Dermis microvascular lymphatic vessel endothelial cell (primary cell): ENCODE measurements at regions not wholly inside any gene's neighbourhood (a gene's known extent, or its start where the extent isn't known, plus 50 kb on each side); places are given as distances from the start of the nearest gene placed in this dataset.

Experiments used
- DNase-seq, 2 donors: peaks; one replicate each; pipeline versions ENCODE4 v3.0.0 to v3.0.0-alpha.2; 2010; ENCODE audit warnings: low read depth in 2 of 2

- peak in 1 of 2 donors; percentile 4 for DNase-seq
Observed at GRCh38 chr15:62739082-62739481, 303.5 kb upstream of the TPM1 start.

DNA sequence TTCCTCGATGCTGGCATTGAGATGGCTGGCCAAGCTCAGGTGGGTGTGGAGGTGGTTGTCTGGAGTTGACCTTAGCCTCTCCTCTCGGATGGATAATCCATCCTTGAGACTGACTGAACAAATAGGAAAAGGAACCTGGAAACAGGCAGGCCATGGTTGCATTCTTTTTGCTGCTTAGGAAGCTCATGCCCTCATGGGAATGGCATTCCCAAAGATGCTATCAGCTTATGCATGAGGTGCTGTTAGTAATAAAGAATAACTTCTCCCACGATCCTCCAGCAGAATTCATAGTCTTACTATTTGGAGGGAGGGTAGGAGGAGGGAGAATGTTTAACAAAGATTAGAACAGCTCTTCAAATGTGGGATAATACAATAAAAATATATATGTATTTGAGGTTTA, 303.0 kb upstream of the TPM1 start:
- peak in 1 of 2 donors; percentile 2 for DNase-seq

DNA sequence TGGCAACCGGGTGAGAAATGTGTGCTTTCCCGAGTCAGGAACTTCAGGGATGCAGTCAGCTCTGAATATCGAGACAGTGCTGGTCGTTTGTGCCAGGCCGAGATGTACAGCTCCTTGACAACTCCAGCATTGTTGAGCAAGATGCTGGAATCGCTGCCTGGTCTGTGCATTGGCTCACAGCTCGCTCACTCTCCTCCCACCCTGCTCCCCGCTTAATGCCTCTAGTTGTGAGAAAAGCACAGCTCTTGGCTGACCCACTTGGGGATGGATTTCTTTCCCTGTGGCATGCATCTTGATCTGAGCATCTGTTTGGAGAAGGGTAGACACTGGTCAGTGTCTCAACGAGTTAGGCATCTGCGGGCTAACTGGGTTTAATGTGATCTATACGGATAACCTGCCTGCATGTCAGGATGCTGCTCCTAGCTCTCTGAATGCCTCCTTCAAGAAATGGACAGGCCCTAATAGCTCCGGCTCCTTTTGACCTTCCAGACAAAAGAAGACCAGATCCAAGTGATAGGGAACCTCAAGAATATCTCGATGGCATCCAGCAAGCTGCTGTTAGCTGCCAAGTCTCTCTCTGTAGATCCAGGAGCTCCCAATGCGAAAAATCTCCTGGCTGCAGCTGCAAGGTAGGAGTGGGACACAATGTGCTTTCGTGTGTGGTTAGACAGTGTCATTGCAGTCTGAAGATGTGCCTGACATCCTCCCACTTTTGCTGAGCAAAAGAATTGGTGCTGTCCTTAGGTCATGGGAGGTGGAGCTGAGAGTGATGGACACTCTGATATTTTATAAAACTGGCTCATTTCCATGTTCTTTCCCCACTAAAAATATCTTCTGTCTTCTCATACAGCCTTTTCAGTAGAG, 302.2 kb upstream of the TPM1 start:
- no peak for DNase-seq

DNA sequence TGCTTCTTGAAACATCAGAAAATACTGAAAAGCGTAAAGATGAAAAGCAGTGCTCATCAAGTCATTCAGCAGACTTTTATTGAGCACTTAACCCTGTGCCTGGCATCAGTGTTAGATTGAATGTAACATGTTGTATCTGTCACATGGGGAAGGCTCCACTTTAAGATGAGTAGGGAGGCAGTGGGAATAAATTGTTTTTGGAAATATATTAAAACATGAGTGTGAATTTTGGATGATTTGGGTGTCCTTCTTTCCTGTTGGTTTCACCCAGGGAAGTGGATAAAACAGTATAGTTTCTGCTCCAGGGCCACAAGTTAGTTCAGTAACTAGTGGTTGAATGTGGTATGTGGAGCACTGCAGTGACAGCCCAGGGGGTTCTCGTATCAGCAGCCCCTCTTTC, 301.4 kb upstream of the TPM1 start:
- no peak for DNase-seq

- DNase-seq, result peak; percentile 47 to 70
Observed at GRCh38 chr15:62742409-62743171, 300.0 kb upstream of the TPM1 start.

DNA sequence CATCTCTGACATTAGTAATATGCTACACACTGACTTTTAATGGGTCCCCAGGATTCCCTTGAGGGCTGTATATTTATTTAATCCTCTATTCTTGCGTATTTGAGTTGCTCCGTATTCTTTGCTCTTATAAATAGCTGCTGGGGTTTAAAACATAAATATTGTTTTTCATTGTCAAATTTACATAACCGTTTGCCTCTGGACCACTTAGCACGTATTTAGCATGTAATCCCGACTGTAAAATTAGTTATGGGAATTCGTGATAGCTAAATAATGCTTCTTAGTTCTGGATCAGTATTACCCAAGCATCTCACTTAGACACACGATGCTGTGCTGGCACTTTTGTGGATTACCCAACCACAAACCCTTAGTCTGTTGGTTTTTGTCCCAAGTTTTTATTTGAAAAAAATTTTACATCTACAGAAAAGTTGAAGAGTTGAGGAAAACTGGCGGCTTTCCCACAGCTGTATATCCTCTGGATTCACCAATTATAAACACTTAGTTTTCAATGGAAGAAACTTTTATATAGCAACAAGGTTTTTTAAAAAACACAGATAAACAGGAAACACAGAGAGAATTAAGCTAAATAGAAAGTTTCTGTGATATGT, 296.8 kb upstream of the TPM1 start:
- DNase-seq, result no peak

GRCh38 chr15:62748196-62748595, 294.4 kb upstream of the TPM1 start:
- no peak for DNase-seq

DNA sequence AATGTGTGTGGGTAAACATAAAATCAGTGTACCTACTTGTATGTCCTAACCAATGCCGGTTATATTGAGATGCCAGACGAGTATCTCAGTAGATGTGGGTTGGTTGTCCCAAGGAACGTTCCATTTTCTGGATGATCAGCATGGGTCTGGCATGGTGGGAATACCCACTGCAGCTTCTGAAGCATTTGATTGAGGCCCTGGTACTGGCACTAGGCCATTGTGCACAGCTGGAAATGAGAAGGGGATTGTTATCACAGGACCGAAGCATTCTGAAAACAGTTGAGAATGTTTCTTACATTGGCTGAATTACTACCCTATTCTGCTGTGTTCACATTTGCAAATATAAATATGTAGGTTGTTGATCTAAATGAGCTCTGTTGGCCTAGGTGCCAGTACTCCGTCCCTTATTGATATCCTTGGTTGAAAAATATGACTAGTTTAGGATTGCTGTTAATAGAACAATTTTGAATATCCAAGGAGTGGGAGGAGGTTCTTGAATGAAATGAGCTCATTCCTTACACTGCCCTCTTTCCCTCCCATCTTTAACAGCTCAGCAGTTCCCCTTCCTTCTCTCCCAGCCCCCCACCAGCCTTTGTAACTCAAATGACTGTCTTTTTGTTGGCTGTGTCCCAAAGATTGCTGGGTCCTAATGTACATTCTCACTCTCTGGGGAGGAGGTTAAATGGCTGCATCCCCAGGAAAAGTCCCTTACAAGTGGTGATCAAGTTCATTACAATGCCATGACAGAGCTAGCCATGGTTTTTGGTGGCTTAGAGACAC, 293.3 kb upstream of the TPM1 start:
- DNase-seq, result no peak

- no peak for DNase-seq
Observed at GRCh38 chr15:62750471-62750870, 292.1 kb upstream of the TPM1 start.

GRCh38 chr15:62752657-62753517, 289.7 kb upstream of the TPM1 start:
- no peak for DNase-seq

GRCh38 chr15:62753518-62754221, 288.9 kb upstream of the TPM1 start:
- DNase-seq, result no peak

DNA sequence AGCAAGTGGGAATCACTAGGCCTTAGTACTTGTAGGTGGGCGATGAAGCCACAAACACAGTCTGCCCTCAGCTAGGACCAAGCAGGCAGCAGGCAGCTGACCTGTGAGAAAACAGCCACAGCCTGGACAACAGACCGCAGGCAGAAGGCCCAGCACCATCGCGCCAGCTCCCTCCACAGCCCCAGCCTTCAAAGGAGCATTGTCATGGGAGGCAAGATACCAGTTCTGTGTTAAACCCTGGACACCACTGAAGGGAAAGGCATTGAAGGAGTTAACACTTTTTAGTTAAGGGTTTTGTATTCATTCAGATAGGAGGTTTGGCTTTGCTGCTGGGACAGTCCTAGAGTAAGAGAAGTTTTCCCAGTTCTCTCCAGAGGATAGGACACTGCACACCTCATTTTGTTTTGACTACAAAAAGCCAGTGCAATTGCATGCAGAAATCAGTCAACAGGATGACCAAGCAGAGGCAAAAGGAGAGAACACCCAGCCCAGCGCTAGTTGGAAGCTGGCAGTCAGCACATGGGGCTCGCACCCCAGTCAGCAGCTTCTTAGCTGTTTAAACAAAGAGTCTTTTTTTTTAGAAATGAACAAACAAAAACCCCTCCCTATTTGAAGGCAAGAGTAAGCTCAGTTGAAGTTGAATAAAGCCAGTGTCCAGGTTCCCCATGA, 286.1 kb upstream of the TPM1 start:
- DNase-seq, result no peak

- no peak for DNase-seq
Observed at GRCh38 chr15:62756995-62757360, 285.6 kb upstream of the TPM1 start.

DNA sequence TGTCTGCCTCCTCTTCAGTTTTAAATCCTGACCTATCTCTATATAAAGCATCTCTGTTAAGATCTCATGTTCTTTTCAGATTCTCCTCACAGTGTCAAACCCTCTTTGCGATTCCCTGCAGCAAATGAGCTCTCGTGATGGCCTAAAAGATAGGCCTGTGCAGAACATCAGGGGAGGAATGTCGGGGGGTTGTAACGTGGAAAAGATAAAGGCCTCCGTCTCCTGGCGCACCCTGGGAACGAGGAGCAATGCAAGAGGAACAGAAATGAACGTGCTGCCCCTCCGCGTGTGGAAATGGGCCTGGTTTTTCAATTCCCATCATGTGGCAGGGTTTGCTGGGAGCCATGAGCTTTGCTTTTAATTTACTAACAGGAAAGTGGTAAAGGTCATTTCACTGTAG, 285.0 kb upstream of the TPM1 start:
- DNase-seq, result no peak

GRCh38 chr15:62758126-62758951, 284.2 kb upstream of the TPM1 start:
- peak; percentile 20 to 22 for DNase-seq

- DNase-seq, result no peak
Observed at GRCh38 chr15:62758952-62759349, 283.6 kb upstream of the TPM1 start.

DNA sequence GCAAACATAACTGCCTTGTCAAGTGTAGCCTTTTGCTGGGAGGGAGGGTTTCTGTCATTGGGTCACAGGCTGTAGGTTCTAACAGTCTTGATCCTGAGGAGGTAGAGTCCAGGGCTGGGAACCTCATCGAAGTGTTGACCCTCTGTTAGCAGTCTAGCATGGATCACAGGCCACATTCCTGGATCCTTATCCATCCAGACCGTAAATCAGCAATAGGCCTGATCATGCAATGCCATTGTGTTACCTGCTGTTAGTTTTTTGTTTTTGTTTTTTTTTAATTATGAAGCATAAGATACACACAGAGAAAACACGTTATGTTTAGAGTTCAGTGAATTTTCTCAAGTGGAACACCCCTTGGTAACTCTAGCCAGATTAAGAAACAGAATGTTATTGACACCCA, 282.0 kb upstream of the TPM1 start:
- no peak for DNase-seq

DNA sequence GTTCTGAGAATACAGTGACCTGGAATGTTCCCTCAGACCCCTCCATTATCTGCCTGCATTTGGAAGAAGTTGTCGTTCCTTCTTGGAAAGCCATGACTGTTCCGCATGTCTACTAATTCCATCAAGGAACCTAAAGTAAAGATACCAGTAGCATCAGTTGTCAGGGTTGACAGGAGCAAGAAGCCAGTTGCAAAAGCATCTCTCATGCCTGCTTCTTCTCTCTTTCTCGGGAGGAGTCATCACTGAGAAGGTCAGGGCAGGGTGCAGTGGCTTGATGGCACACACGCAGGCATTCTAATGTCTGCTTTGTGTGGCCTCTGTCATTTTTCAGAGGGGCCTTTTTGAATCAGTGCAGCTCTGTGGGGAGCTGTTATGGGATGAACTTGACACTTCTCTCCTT, 276.6 kb upstream of the TPM1 start:
- no peak for DNase-seq

DNA sequence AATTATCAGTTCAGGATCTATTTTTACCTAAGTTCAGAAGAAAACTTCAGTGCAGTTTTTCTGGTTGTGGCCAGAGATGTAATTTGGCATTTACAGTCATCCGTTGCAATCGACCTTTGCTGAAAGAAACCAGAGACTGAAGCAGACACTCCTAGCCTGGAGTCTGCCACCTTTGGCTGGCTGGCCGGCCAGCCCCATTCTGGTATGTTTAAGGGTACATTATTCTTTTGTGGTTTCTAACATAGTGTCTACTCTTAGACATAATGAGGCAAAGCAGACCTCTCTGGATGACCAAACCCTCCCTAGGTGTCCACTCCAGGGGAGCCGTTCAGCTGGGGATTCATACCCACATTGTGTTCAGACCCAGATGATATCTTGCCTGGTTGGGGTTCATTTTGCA, 275.9 kb upstream of the TPM1 start:
- DNase-seq, result no peak
